ENCODE measurements at regions not wholly inside any gene's neighbourhood (a gene's known extent, or its start where the extent isn't known, plus 50 kb on each side); places are given as distances from the start of the nearest gene placed in this dataset.

DNA sequence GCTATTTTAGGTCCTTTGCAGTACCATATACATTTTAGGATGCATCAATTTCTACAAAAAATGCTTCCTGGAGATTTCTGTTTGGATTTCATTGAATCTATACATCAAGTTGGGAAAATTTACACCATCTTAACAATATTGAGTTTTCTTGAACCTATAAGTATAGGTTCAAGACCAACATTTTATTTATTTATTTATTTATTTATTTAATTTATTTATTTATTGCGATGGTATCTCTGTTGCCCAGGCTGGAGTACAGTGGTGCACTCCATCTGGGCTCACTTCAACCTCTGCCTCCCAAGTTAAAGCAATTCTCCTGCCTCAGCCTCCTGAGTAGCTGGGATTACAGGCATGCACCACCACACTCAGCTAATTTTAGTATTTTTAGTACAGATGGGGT lies 125.0 kb upstream of the HS3ST2 start:
- TF ChIP-seq EZH2 (IDR thresholded peaks at IDR 0.05; ENCODE audit: borderline replicate concordance, low read depth, low read length, poor library complexity, severe bottlenecking) = no peak
- TF ChIP-seq, protein P1, sequence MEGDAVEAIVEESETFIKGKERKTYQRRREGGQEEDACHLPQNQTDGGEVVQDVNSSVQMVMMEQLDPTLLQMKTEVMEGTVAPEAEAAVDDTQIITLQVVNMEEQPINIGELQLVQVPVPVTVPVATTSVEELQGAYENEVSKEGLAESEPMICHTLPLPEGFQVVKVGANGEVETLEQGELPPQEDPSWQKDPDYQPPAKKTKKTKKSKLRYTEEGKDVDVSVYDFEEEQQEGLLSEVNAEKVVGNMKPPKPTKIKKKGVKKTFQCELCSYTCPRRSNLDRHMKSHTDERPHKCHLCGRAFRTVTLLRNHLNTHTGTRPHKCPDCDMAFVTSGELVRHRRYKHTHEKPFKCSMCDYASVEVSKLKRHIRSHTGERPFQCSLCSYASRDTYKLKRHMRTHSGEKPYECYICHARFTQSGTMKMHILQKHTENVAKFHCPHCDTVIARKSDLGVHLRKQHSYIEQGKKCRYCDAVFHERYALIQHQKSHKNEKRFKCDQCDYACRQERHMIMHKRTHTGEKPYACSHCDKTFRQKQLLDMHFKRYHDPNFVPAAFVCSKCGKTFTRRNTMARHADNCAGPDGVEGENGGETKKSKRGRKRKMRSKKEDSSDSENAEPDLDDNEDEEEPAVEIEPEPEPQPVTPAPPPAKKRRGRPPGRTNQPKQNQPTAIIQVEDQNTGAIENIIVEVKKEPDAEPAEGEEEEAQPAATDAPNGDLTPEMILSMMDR (conservative IDR thresholded peaks at IDR 0.05; ENCODE audit: low read depth, low read length) = no peak

Measured in A673 (cell line).